ENCODE measurements at regions not wholly inside any gene's neighbourhood (a gene's known extent, or its start where the extent isn't known, plus 50 kb on each side); places are given as distances from the start of the nearest gene placed in this dataset.

DNA sequence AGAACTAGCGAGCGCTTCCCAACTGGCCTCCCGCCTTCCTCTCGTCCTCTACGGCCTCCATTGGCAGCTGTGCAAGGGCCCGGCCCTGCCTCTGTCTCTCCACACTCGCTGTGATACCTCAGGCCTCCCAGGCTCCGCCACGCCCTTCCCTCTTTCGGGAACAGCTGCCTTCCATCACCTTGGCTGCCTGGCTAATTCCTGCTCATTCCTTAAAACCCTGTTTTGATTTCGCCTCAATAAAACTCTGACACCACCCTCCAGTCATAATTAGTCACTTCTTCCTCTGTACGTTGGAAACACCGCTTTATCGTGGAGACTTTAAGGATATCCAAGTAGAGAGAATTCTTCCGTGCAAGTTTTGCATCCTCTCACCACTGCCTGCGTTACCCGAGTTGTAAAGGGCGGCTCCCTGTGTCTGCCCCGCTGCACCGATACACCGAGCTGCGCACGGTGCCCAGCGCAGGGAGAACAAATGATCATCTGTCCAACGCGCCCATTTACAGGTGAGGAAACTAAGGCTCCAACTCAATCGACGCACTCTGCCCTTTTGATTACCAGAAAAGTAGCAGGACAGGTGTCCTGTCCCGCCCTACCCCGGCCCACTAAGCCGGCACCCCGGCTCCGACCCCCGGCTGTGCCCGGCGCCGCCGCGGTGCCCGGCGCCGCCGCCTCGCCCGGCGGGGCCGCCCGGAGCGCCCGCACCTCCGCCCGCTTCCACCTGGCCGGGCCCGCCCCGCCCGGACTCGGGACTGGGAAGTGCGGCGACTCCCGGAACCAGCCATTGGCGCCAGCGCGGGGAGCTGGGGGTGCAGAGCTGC is 139.7 kb downstream of the SEC14L1 start (continued):
- TF ChIP-seq ARNT2 (CRISPR knock-in tag; IDR thresholded peaks at IDR 0.05; ENCODE audit: low read depth) (no peak), ZNF552 (CRISPR knock-in tag; IDR thresholded peaks at IDR 0.05; ENCODE audit: borderline replicate concordance) (no peak), ISX (CRISPR knock-in tag; conservative IDR thresholded peaks at IDR 0.05) (no peak), CHD2 (IDR thresholded peaks at IDR 0.05; ENCODE audit: low read depth, low read length) (no peak), ZNF263 (CRISPR knock-in tag; IDR thresholded peaks at IDR 0.05) (0 out of 2 replicates have a peak, but pooled peaks have one; percentile 37), ADNP (CRISPR knock-in tag; IDR thresholded peaks at IDR 0.05) (peak; percentile 69; the same call in 1 of the 2 replicates), ZNF142 (CRISPR knock-in tag; IDR thresholded peaks at IDR 0.05) (peak; percentile 40; the same call in 1 of the 2 replicates), MED8 (CRISPR knock-in tag; IDR thresholded peaks at IDR 0.05; ENCODE audit: insufficient replicate concordance) (no peak), ZNF232 (CRISPR knock-in tag; IDR thresholded peaks at IDR 0.05; ENCODE audit: borderline replicate concordance) (0 out of 2 replicates have a peak, but pooled peaks have one; percentile 54), FOXA1 (IDR thresholded peaks at IDR 0.05) (no peak), FOXA1 (CRISPR knock-in tag; IDR thresholded peaks at IDR 0.05) (no peak), HNRNPL (IDR thresholded peaks at IDR 0.05; ENCODE audit: low read depth, low read length) (0 out of 2 replicates have a peak, but pooled peaks have one; percentile 22), ZNF720 (CRISPR knock-in tag; IDR thresholded peaks at IDR 0.05) (no peak), MAF1 (CRISPR knock-in tag; IDR thresholded peaks at IDR 0.05; ENCODE audit: borderline replicate concordance) (0 out of 2 replicates have a peak, but pooled peaks have one; percentile 66), CREB1 (IDR thresholded peaks at IDR 0.05) (no peak), CREB1 (CRISPR knock-in tag; IDR thresholded peaks at IDR 0.05) (no peak)
- TF ChIP-seq, protein P1, sequence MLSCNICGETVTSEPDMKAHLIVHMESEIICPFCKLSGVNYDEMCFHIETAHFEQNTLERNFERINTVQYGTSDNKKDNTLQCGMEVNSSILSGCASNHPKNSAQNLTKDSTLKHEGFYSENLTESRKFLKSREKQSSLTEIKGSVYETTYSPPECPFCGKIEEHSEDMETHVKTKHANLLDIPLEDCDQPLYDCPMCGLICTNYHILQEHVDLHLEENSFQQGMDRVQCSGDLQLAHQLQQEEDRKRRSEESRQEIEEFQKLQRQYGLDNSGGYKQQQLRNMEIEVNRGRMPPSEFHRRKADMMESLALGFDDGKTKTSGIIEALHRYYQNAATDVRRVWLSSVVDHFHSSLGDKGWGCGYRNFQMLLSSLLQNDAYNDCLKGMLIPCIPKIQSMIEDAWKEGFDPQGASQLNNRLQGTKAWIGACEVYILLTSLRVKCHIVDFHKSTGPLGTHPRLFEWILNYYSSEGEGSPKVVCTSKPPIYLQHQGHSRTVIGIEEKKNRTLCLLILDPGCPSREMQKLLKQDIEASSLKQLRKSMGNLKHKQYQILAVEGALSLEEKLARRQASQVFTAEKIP (CRISPR knock-in tag; IDR thresholded peaks at IDR 0.05; ENCODE audit: borderline replicate concordance), result no peak
- TF ChIP-seq, protein P2, sequence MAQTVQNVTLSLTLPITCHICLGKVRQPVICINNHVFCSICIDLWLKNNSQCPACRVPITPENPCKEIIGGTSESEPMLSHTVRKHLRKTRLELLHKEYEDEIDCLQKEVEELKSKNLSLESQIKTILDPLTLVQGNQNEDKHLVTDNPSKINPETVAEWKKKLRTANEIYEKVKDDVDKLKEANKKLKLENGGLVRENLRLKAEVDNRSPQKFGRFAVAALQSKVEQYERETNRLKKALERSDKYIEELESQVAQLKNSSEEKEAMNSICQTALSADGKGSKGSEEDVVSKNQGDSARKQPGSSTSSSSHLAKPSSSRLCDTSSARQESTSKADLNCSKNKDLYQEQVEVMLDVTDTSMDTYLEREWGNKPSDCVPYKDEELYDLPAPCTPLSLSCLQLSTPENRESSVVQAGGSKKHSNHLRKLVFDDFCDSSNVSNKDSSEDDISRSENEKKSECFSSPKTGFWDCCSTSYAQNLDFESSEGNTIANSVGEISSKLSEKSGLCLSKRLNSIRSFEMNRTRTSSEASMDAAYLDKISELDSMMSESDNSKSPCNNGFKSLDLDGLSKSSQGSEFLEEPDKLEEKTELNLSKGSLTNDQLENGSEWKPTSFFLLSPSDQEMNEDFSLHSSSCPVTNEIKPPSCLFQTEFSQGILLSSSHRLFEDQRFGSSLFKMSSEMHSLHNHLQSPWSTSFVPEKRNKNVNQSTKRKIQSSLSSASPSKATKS (CRISPR knock-in tag; IDR thresholded peaks at IDR 0.05), result no peak

Data from HepG2 (cell line).